ENCODE measurements at regions not wholly inside any gene's neighbourhood (a gene's known extent, or its start where the extent isn't known, plus 50 kb on each side); places are given as distances from the start of the nearest gene placed in this dataset.

DNA sequence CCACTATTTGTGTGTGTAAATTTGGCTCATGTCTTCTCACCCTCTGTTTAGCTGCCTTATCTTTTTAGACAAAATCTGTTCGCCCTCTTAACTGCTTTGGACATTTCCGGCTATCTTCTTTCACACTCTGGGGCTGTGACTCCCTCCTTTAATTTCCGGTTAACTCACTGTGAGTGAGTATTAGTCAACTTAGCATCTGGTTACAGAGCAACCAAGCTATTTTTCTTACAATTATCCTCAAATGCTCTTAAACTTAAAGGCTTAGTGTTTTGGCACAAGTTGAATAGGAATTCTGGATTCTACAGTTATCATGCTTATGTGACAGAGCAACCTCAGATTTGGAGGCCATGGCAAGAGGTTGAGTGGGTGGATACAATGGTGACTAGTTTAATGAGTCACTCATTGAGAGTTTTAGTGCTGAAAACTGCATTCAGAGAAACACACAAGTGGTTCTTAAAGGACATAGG lies 177.6 kb upstream of the SEMA3A start:
- no peak for TF ChIP-seq POLR2A (IDR thresholded peaks at IDR 0.05)
- TF ChIP-seq, protein P1, sequence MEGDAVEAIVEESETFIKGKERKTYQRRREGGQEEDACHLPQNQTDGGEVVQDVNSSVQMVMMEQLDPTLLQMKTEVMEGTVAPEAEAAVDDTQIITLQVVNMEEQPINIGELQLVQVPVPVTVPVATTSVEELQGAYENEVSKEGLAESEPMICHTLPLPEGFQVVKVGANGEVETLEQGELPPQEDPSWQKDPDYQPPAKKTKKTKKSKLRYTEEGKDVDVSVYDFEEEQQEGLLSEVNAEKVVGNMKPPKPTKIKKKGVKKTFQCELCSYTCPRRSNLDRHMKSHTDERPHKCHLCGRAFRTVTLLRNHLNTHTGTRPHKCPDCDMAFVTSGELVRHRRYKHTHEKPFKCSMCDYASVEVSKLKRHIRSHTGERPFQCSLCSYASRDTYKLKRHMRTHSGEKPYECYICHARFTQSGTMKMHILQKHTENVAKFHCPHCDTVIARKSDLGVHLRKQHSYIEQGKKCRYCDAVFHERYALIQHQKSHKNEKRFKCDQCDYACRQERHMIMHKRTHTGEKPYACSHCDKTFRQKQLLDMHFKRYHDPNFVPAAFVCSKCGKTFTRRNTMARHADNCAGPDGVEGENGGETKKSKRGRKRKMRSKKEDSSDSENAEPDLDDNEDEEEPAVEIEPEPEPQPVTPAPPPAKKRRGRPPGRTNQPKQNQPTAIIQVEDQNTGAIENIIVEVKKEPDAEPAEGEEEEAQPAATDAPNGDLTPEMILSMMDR (IDR thresholded peaks at IDR 0.05): no peak
